Ishikawa (cell line): ENCODE measurements at regions not wholly inside any gene's neighbourhood (a gene's known extent, or its start where the extent isn't known, plus 50 kb on each side); places are given as distances from the start of the nearest gene placed in this dataset.

Experiments
- CEBPB ChIP-seq: IDR thresholded peaks from 2 replicates; pipeline ENCODE4 v1.6.1; 2012
- CREB1 ChIP-seq: IDR thresholded peaks from 2 replicates; pipeline ENCODE4 v1.6.1; 2012; ENCODE audit warnings: low read depth
- EGR1 ChIP-seq: IDR thresholded peaks from 2 replicates; pipeline ENCODE4 v1.6.1; 2012
- EP300 ChIP-seq: IDR thresholded peaks from 2 replicates; pipeline ENCODE4 v1.6.1; 2012; ENCODE audit warnings: borderline replicate concordance
- FOXM1 ChIP-seq: IDR thresholded peaks from 2 replicates; pipeline ENCODE4 v1.6.1; 2012; ENCODE audit warnings: low read depth, borderline replicate concordance
- MAX ChIP-seq: IDR thresholded peaks from 2 replicates; pipeline ENCODE4 v1.6.1; 2012
- NFIC ChIP-seq: IDR thresholded peaks from 2 replicates; pipeline ENCODE4 v1.6.1; 2012
- RAD21 ChIP-seq: IDR thresholded peaks from 2 replicates; pipeline ENCODE4 v1.6.1; 2012; ENCODE audit warnings: low read depth
- TAF1 ChIP-seq: IDR thresholded peaks from 2 replicates; pipeline ENCODE4 v1.6.1; 2012; ENCODE audit warnings: low read depth, mild to moderate bottlenecking
- TCF12 ChIP-seq: IDR thresholded peaks from 2 replicates; pipeline ENCODE4 v1.6.1; 2012; ENCODE audit warnings: low read depth
- TEAD4 ChIP-seq: IDR thresholded peaks from 2 replicates; pipeline ENCODE4 v1.6.1; 2012
- USF1 ChIP-seq: IDR thresholded peaks from 2 replicates; pipeline ENCODE4 v1.6.1; 2012
- YY1 ChIP-seq: IDR thresholded peaks from 2 replicates; pipeline ENCODE4 v1.6.1; 2012; ENCODE audit warnings: low read depth
- ZBTB7A ChIP-seq: IDR thresholded peaks from 2 replicates; pipeline ENCODE4 v1.6.1; 2012; ENCODE audit warnings: low read depth
- TF ChIP-seq, protein P1 (sequence below): IDR thresholded peaks from 2 replicates; pipeline ENCODE4 v1.6.1; 2012; ENCODE audit warnings: low read depth, mild to moderate bottlenecking

DNA sequence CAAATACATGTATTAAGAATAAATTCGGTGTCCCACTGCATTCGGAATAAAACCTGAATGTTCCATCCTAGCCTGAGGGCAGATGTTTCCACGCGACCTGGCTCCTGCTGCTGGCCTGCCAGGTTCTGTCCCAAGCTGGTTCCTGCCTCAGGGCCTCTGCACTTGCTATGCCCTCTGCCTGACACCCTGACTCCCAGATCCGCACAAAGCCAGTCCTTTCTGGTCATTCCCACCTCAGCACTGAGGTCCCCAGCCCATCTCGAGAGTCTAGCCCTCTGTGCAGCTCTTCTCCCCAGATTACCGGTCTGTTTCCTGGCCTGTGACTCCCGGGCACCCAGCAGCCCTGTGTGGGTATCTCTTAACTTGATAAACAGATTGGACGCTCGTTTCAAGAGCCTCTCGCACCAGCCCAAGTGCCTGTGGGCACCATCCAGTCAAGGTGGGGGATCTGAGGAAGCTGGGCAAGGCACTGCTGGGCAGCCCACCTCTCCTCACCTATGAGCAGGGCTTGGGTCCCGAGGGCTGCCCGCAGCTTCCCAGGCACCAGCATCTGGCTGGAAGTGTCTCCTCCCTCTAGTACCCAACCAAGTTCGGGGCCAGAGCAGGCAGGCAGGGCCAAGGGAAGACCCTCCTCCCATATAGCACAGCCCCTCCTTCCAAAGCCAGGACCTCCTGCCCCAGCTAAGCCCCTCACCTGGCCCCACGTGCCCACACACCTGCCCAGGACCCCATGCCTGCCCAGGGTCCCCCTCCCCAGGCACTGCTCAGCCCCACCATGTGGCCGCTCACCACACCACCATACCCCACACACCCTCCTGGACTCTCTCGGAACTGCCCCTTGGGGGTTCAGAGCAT is 132.2 kb downstream of the NCOR2 start:
- TF ChIP-seq USF1 (no peak), NFIC (no peak)

- TF ChIP-seq CREB1 (no peak), EGR1 (no peak), YY1 (no peak), MAX (no peak)
Measured at GRCh38 chr12:124434354-124434753, 133.1 kb downstream of the NCOR2 start.

DNA sequence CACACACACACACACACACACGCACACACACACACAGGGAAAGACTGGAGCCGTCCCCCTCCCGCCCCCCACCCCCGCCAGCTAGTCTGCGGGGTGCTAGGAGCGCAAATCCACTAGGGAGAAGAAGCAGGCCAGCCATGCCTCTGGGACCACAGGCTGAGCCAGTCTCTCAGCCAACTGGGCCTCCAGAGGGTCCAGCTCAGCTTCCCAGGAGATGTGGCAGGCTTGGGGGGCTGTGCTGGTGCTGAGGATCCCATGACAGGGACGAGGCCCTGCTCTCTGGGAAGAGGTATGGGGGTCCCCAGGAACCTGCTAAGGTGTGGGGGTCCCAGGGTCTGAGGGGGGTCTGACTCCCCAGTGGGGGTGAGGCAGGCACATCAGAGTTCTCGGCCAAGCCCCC is 133.5 kb downstream of the NCOR2 start:
- TF ChIP-seq CEBPB: no peak
- 0 out of 2 replicates have a peak, but pooled peaks have one; percentile 47 for TF ChIP-seq ZBTB7A
- no peak for TF ChIP-seq TCF12

- no peak for TF ChIP-seq RAD21
- no peak for TF ChIP-seq NFIC
- TF ChIP-seq EP300: no peak
- no peak for TF ChIP-seq TAF1
- no peak for TF ChIP-seq EGR1
- TF ChIP-seq TCF12: no peak
- TF ChIP-seq, protein P1, sequence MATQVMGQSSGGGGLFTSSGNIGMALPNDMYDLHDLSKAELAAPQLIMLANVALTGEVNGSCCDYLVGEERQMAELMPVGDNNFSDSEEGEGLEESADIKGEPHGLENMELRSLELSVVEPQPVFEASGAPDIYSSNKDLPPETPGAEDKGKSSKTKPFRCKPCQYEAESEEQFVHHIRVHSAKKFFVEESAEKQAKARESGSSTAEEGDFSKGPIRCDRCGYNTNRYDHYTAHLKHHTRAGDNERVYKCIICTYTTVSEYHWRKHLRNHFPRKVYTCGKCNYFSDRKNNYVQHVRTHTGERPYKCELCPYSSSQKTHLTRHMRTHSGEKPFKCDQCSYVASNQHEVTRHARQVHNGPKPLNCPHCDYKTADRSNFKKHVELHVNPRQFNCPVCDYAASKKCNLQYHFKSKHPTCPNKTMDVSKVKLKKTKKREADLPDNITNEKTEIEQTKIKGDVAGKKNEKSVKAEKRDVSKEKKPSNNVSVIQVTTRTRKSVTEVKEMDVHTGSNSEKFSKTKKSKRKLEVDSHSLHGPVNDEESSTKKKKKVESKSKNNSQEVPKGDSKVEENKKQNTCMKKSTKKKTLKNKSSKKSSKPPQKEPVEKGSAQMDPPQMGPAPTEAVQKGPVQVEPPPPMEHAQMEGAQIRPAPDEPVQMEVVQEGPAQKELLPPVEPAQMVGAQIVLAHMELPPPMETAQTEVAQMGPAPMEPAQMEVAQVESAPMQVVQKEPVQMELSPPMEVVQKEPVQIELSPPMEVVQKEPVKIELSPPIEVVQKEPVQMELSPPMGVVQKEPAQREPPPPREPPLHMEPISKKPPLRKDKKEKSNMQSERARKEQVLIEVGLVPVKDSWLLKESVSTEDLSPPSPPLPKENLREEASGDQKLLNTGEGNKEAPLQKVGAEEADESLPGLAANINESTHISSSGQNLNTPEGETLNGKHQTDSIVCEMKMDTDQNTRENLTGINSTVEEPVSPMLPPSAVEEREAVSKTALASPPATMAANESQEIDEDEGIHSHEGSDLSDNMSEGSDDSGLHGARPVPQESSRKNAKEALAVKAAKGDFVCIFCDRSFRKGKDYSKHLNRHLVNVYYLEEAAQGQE: no peak
- no peak for TF ChIP-seq USF1
- TF ChIP-seq TEAD4: no peak
Measured at GRCh38 chr12:124433147-124433874, 134.1 kb downstream of the NCOR2 start.

DNA sequence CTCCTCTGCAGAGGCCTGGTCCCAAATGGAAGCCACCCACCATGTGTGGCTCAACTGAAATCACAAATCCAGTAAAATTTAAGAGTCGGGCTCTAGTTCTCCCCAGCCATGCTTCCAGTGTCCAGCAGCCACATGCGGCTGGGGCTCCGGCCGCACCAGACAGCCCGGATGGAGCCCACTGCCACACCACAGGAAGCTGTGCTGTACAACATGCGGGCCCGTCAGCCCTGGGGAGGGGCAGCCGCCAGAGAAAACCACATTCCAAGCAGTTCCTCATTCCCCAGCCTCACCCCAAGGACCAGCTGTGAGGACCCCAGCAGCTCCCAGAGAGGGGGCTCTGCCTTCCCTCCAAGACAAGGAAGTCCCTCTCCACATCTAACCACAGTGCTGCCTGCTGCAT is 135.0 kb downstream of the NCOR2 start:
- TF ChIP-seq RAD21: no peak
- TF ChIP-seq EGR1: no peak
- no peak for TF ChIP-seq TEAD4
- TF ChIP-seq CEBPB: no peak
- no peak for TF ChIP-seq TAF1
- TF ChIP-seq MAX: no peak
- TF ChIP-seq, protein P1: no peak
- TF ChIP-seq CREB1: no peak
- no peak for TF ChIP-seq USF1
- no peak for TF ChIP-seq EP300
- TF ChIP-seq FOXM1: no peak
- no peak for TF ChIP-seq YY1
- TF ChIP-seq NFIC: no peak
- no peak for TF ChIP-seq TCF12
- TF ChIP-seq ZBTB7A: no peak

- no peak for TF ChIP-seq ZBTB7A
- TF ChIP-seq, protein P1: no peak
- TF ChIP-seq EP300: no peak
- TF ChIP-seq FOXM1: no peak
- TF ChIP-seq TCF12: no peak
- TF ChIP-seq RAD21: no peak
- no peak for TF ChIP-seq YY1
- TF ChIP-seq TEAD4: no peak
- TF ChIP-seq USF1: no peak
- TF ChIP-seq MAX: no peak
- no peak for TF ChIP-seq EGR1
- TF ChIP-seq CEBPB: no peak
- TF ChIP-seq NFIC: no peak
- no peak for TF ChIP-seq CREB1
- TF ChIP-seq TAF1: no peak
Measured at GRCh38 chr12:124431971-124432370, 135.4 kb downstream of the NCOR2 start.
